Osteoblast (primary cell): ENCODE measurements at regions not wholly inside any gene's neighbourhood (a gene's known extent, or its start where the extent isn't known, plus 50 kb on each side); places are given as distances from the start of the nearest gene placed in this dataset.

Experiments
- DNase-seq: peaks from one replicate; pipeline ENCODE4 v3.0.0; 2011; ENCODE audit warnings: low spot score, mixed read lengths; ENCODE audit not compliant: insufficient read length; ENCODE audit errors: missing footprints
- H2AFZ ChIP-seq: 2 replicates; pipeline ENCODE4 v1.6.0; 2011; ENCODE audit warnings: mild to moderate bottlenecking, low read length
- H3K27ac ChIP-seq: 2 replicates; pipeline ENCODE4 v1.5.1; 2011; ENCODE audit warnings: mild to moderate bottlenecking, low read depth, low read length, moderate library complexity
- H3K27me3 ChIP-seq: 2 replicates; pipeline ENCODE4 v1.6.0; 2012; ENCODE audit warnings: mild to moderate bottlenecking, control low read depth, inconsistent platforms, low read length, moderate library complexity; ENCODE audit not compliant: insufficient read depth
- H3K36me3 ChIP-seq: 2 replicates; pipeline ENCODE4 v1.5.1; 2011; ENCODE audit warnings: mild to moderate bottlenecking, low read length, control low read depth, moderate library complexity; ENCODE audit not compliant: insufficient read depth
- H3K4me1 ChIP-seq: 2 replicates; pipeline ENCODE4 v1.5.1; 2011; ENCODE audit warnings: mild to moderate bottlenecking, low read length, control low read depth, moderate library complexity; ENCODE audit not compliant: insufficient read depth
- H3K4me2 ChIP-seq: 2 replicates; pipeline ENCODE4 v1.6.0; 2011; ENCODE audit warnings: mild to moderate bottlenecking, low read length; ENCODE audit not compliant: insufficient read depth
- H3K4me3 ChIP-seq: fragments of 200-600 bp; sonication (generic); 3 replicates; pipeline ENCODE4 v1.5.1; 2012; ENCODE audit warnings: mild to moderate bottlenecking, low read length, inconsistent platforms; ENCODE audit not compliant: insufficient read depth
- H3K79me2 ChIP-seq: 2 replicates; pipeline ENCODE4 v1.6.0; 2012; ENCODE audit warnings: mild to moderate bottlenecking, low read length, control low read depth, inconsistent platforms; ENCODE audit not compliant: insufficient read depth
- H3K9me3 ChIP-seq: 2 replicates; pipeline ENCODE4 v1.5.1; 2011; ENCODE audit warnings: low read depth, low read length, control low read depth
- H4K20me1 ChIP-seq: 2 replicates; pipeline ENCODE4 v1.6.0; 2012; ENCODE audit warnings: mild to moderate bottlenecking, low read length, control low read depth; ENCODE audit not compliant: insufficient read depth
- TF ChIP-seq, protein P1 (sequence below): IDR thresholded peaks from 2 replicates; pipeline ENCODE4 v1.5.1; 2011; ENCODE audit warnings: mild to moderate bottlenecking, low read depth, low read length, moderate library complexity; ENCODE audit errors: extremely low read depth

DNA sequence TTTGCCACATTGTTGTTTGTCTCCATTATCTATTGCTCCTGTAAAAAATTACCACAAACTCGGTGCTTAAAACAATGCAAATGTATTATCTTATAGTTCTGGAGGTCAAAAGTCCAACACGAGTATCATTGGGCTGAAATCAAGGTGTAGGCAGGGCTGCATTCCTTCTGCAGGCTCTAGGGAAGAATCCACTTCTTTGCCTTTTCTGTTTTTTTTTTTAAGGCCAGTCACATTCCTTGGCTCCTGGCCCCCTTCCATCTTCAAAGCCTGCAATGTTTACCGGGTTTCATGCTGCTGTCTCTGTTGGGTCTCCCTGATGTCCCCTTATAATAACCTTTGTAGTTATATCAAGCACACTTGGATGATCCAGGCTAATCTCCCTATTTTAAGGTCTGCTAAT is 212.7 kb downstream of the PTBP2 start:
- H3K4me2 ChIP-seq, result no peak overlapping the region
- DNase-seq, result no peak
- H4K20me1 ChIP-seq, result no peaks in the 10 kb centered on the region
- H3K79me2 ChIP-seq, result no peaks in the 10 kb centered on the region
- no peak overlapping the region for H2AFZ ChIP-seq
- H3K4me1 ChIP-seq, result no peaks in the 10 kb centered on the region
- TF ChIP-seq, protein P1, sequence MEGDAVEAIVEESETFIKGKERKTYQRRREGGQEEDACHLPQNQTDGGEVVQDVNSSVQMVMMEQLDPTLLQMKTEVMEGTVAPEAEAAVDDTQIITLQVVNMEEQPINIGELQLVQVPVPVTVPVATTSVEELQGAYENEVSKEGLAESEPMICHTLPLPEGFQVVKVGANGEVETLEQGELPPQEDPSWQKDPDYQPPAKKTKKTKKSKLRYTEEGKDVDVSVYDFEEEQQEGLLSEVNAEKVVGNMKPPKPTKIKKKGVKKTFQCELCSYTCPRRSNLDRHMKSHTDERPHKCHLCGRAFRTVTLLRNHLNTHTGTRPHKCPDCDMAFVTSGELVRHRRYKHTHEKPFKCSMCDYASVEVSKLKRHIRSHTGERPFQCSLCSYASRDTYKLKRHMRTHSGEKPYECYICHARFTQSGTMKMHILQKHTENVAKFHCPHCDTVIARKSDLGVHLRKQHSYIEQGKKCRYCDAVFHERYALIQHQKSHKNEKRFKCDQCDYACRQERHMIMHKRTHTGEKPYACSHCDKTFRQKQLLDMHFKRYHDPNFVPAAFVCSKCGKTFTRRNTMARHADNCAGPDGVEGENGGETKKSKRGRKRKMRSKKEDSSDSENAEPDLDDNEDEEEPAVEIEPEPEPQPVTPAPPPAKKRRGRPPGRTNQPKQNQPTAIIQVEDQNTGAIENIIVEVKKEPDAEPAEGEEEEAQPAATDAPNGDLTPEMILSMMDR, result no peak
- no peak overlapping the region for H3K4me3 ChIP-seq
- no peaks in the 10 kb centered on the region for H3K27me3 ChIP-seq
- H3K9me3 ChIP-seq, result no peaks in the 10 kb centered on the region
- H3K36me3 ChIP-seq, result no peaks in the 10 kb centered on the region
- H3K27ac ChIP-seq, result no peak overlapping the region

DNA sequence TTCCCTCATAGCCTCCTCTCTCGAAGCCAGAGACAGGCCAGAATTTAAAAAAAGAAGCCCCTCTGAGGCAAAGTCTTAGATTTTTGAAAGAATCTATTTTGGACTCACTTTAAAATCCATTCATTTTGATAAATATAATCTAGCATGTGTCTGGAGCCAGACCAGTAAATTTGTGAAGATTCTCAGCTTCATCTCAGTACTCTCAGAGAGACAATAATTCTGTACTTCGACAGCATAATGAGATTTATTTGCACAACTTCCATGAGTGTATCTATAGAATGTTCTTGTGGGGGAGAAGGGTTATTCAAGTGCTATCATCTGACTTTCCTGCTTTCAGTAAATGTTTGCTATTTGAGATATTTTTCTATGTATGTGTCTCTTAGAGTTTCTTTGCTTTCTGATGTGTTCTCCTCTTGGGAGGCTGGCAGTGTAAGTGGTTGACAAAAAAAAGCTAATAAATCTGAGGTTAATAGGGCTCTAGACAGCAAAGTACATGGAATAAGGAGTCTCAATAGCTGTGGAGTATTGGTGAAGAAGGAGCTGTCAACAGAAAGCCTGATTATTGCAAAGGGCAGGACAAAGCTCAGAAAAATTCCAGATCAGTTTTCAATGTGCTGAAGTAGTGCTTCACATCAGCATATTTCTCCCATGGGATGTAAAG is 223.0 kb downstream of the PTBP2 start:
- Histone ChIP-seq H3K36me3 (no peaks in the 10 kb centered on the region), H3K4me2 (no peak overlapping the region), H4K20me1 (no peaks in the 10 kb centered on the region), H3K4me3 (no peak overlapping the region), H3K27me3 (peaks cover 2% of the 10 kb centered on the region), H3K4me1 (no peaks in the 10 kb centered on the region), H3K9me3 (no peaks in the 10 kb centered on the region), H3K27ac (no peak overlapping the region), H3K79me2 (no peaks in the 10 kb centered on the region), H2AFZ (no peak overlapping the region)
- TF ChIP-seq, protein P1, result no peak
- DNase-seq, result no peak

DNA sequence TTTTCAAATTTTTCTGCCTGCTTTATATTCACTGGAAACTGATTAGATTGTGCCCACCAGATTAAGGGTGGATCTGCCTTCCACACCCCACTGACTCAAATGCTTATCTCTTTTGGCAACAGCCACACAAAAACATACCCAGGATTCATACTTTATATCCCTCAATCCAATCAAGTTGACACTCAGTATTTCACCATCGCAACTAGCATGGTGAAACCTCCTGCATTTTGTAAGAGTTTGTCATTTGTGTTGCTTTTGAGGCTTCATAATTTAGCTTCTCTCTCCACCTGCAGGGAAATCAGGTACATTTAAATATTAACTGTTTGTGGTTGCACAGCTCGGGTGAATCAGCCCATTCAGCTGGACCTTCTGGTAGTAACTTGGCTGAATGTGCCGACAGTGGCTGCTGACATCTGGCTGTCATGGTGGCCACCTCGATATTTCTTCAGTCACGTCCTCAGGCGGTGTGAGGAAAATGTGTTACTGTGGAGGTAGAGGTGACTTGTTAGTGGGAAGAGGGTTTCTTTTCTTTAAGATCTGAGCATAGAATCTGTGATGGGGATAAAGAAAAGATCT is 224.0 kb downstream of the PTBP2 start:
- no peaks in the 10 kb centered on the region for H3K79me2 ChIP-seq
- no peaks in the 10 kb centered on the region for H4K20me1 ChIP-seq
- no peak overlapping the region for H2AFZ ChIP-seq
- H3K9me3 ChIP-seq, result no peaks in the 10 kb centered on the region
- no peak overlapping the region for H3K4me3 ChIP-seq
- no peaks in the 10 kb centered on the region for H3K4me1 ChIP-seq
- no peak for DNase-seq
- TF ChIP-seq, protein P1, result no peak
- H3K4me2 ChIP-seq, result no peak overlapping the region
- H3K36me3 ChIP-seq, result no peaks in the 10 kb centered on the region
- no peak overlapping the region for H3K27ac ChIP-seq
- peaks cover 2% of the 10 kb centered on the region for H3K27me3 ChIP-seq

DNA sequence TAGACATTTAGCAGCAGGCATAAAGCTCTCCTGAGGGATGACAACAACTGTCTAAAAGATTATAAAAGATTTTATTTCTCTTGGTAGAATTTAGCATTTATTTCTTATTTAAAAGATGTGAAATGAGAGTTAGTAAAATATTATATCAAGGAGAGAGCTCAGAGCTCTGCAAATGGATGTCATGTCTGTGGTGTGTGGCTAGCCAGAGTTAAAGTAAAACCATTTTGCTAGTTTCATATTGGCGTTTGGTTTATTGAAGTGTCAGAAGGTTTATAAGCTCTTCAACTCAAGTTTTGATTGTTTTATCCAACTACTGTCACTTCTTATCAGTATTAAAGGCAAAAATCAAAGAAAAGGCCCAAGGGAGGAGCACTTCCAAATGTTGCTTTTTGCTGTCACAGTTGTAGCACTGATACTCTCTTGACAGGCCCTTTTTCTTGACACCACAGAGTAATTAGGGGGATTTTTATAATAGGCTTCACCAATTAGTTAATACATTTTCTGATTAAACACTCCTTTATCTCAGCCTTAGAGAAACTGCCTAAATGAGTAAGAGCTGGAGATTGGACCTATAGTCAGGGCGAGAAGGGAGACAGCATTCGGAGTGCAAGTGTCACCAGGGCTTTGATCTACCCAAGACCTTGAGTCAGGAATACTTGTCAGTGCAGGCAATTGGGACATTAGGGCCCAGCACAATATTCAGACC is 233.9 kb downstream of the PTBP2 start:
- H3K36me3 ChIP-seq, result no peaks in the 10 kb centered on the region
- H2AFZ ChIP-seq, result no peak overlapping the region
- TF ChIP-seq, protein P1, result no peak
- H4K20me1 ChIP-seq, result no peaks in the 10 kb centered on the region
- no peak overlapping the region for H3K4me2 ChIP-seq
- H3K9me3 ChIP-seq, result no peaks in the 10 kb centered on the region
- H3K79me2 ChIP-seq, result no peaks in the 10 kb centered on the region
- no peak overlapping the region for H3K27ac ChIP-seq
- no peaks in the 10 kb centered on the region for H3K4me1 ChIP-seq
- DNase-seq, result no peak
- no peak overlapping the region for H3K4me3 ChIP-seq
- H3K27me3 ChIP-seq, result no peaks in the 10 kb centered on the region
